ENCODE measurements at regions not wholly inside any gene's neighbourhood (a gene's known extent, or its start where the extent isn't known, plus 50 kb on each side); places are given as distances from the start of the nearest gene placed in this dataset.

GRCh38 chr1:21368515-21369289, 71.2 kb upstream of the NBPF3 start (continued):
- TF ChIP-seq ZNF143 (CRISPR knock-in tag; IDR thresholded peaks at IDR 0.05), result no peak
- TF ChIP-seq NCOA6 (IDR thresholded peaks at IDR 0.05), result no peak
- peak; percentile 47; the same call in 1 of the 2 replicates for TF ChIP-seq ZNF384 (IDR thresholded peaks at IDR 0.05; ENCODE audit: low read depth, low read length)
- TF ChIP-seq STAG1 (CRISPR knock-in tag; IDR thresholded peaks at IDR 0.05; ENCODE audit: borderline replicate concordance), result peak; percentile 100
- TF ChIP-seq ZNF699 (CRISPR knock-in tag; IDR thresholded peaks at IDR 0.05; ENCODE audit: insufficient replicate concordance), result no peak
- TF ChIP-seq TCF3 (CRISPR knock-in tag; IDR thresholded peaks at IDR 0.05), result peak; percentile 33; the same call in 1 of the 2 replicates
- TF ChIP-seq E2F4 (CRISPR knock-in tag; IDR thresholded peaks at IDR 0.05; ENCODE audit: low read depth), result 0 out of 2 replicates have a peak, but pooled peaks have one; percentile 31
- no peak for TF ChIP-seq WHSC1 (IDR thresholded peaks at IDR 0.05; ENCODE audit: low read length)
- TF ChIP-seq ID3 (CRISPR knock-in tag; IDR thresholded peaks at IDR 0.05), result no peak
- TF ChIP-seq ID3 (tag; IDR thresholded peaks at IDR 0.05), result 0 out of 2 replicates have a peak, but pooled peaks have one; percentile 30
- TF ChIP-seq MECOM (CRISPR knock-in tag; IDR thresholded peaks at IDR 0.05), result no peak
- 0 out of 2 replicates have a peak, but pooled peaks have one; percentile 49 for TF ChIP-seq SP1 (CRISPR knock-in tag; IDR thresholded peaks at IDR 0.05)
- TF ChIP-seq MBD2 (IDR thresholded peaks at IDR 0.05; ENCODE audit: borderline replicate concordance, low read depth), result no peak
- no peak for TF ChIP-seq FOXJ2 (tag; IDR thresholded peaks at IDR 0.05)
- no peak for TF ChIP-seq NCOR1 (IDR thresholded peaks at IDR 0.05)
- TF ChIP-seq ELF4 (CRISPR knock-in tag; IDR thresholded peaks at IDR 0.05), result 0 out of 2 replicates have a peak, but pooled peaks have one; percentile 64
- TF ChIP-seq MYBL2 (IDR thresholded peaks at IDR 0.05; ENCODE audit: low read depth), result no peak
- TF ChIP-seq MYBL2 (CRISPR knock-in tag; IDR thresholded peaks at IDR 0.05; ENCODE audit: borderline replicate concordance), result no peak
- no peak for TF ChIP-seq ZC3H8 (IDR thresholded peaks at IDR 0.05)
- TF ChIP-seq RREB1 (CRISPR knock-in tag; IDR thresholded peaks at IDR 0.05), result 0 out of 2 replicates have a peak, but pooled peaks have one; percentile 60
- TF ChIP-seq ZBTB26 (CRISPR knock-in tag; IDR thresholded peaks at IDR 0.05), result peak; percentile 72; the same call in 1 of the 2 replicates

Data from K562 (cell line).